Colonic mucosa (tissue), 4 donors: ENCODE measurements at regions not wholly inside any gene's neighbourhood (a gene's known extent, or its start where the extent isn't known, plus 50 kb on each side); places are given as distances from the start of the nearest gene placed in this dataset.

Experiments used
- DNase-seq: peaks from one replicate; pipeline ENCODE4 v3.0.0-alpha.2; 2020
- H3K27ac ChIP-seq: fragments of 200-600 bp; one replicate; pipeline ENCODE4 v1.8.0; 2021
- H3K27me3 ChIP-seq: fragments of 200-600 bp; one replicate; pipeline ENCODE4 v1.8.0; 2021
- H3K36me3 ChIP-seq: fragments of 200-600 bp; one replicate; pipeline ENCODE4 v1.8.0; 2021
- H3K4me1 ChIP-seq: fragments of 200-600 bp; one replicate; pipeline ENCODE4 v1.8.0; 2021; ENCODE audit warnings: mild to moderate bottlenecking
- H3K4me3 ChIP-seq: fragments of 200-600 bp; one replicate; pipeline ENCODE4 v1.8.0; 2021
- H3K9ac ChIP-seq, 2 donors: one replicate each; pipeline ENCODE4 v1.7.0; 2013; ENCODE audit warnings: control low read depth in 2 of 2, low read depth in 2 of 2, low read length in 2 of 2
- H3K9me3 ChIP-seq: fragments of 200-600 bp; one replicate; pipeline ENCODE4 v1.8.0; 2021
- CTCF ChIP-seq: fragments of 200-600 bp; IDR thresholded peaks from one replicate; pipeline ENCODE4 v1.8.0; 2022; ENCODE audit warnings: antibody characterized with exemption, mild to moderate bottlenecking
- intact Hi-C: fragments of 100-400 bp; cut with DNase I; formaldehyde crosslinking; loops from one replicate; pipeline ENCODE4 v1.14.1; 2022
- donor health status: healthy.
- donor health status: DM: no; HTN: no; CAD: no.
- donor health status: DM: no; HTN: no; CAD: no.

GRCh38 chr5:91281401-91281800, 101.7 kb downstream of the ARRDC3 start:
- TF ChIP-seq CTCF: no peak
- Histone ChIP-seq H3K9ac (peak overlapping the region in 1 of 2 donors; percentile 21), H3K36me3 (no peaks in the 10 kb centered on the region), H3K27ac (peak overlapping the region; percentile 88), H3K27me3 (no peaks in the 10 kb centered on the region), H3K9me3 (no peaks in the 10 kb centered on the region), H3K4me3 (no peak overlapping the region), H3K4me1 (no peaks in the 10 kb centered on the region)
- DNase-seq: no peak
- intact Hi-C loops: loop anchor here (2.0 kb wide), 1 partner anchor 99 kb away; no protein-coding TSS in a partner anchor

GRCh38 chr5:91280362-91281269, 102.5 kb downstream of the ARRDC3 start:
- no peaks in the 10 kb centered on the region for H3K27me3 ChIP-seq

GRCh38 chr5:91277840-91278239, 105.3 kb downstream of the ARRDC3 start:
- no peak for TF ChIP-seq CTCF
- H3K9me3 ChIP-seq: no peaks in the 10 kb centered on the region
- intact Hi-C loops: loop anchor here (10.0 kb wide), 1 partner anchor 53 kb away; no protein-coding TSS in a partner anchor
- H3K36me3 ChIP-seq: no peaks in the 10 kb centered on the region
- no peak overlapping the region for H3K27ac ChIP-seq
- H3K27me3 ChIP-seq: no peaks in the 10 kb centered on the region
- no peak overlapping the region for H3K4me3 ChIP-seq
- H3K4me1 ChIP-seq: no peaks in the 10 kb centered on the region
- no peak overlapping the region for H3K9ac ChIP-seq
- no peak for DNase-seq

More at GRCh38 chr5:91280362-91281269, 102.5 kb downstream of the ARRDC3 start:
- intact Hi-C loops: loop anchor here (2.0 kb wide), 1 partner anchor 100 kb away; no protein-coding TSS in a partner anchor
- TF ChIP-seq CTCF: no peak
- Histone ChIP-seq H3K4me1 (no peaks in the 10 kb centered on the region), H3K9ac (peak overlapping the region; percentile 66 to 88), H3K36me3 (no peaks in the 10 kb centered on the region), H3K9me3 (no peaks in the 10 kb centered on the region), H3K4me3 (peak overlapping the region; percentile 45), H3K27ac (peak overlapping the region; percentile 88)
- peak; percentile 94 for DNase-seq

GRCh38 chr5:91277093-91277626, 106.0 kb downstream of the ARRDC3 start:
- intact Hi-C loops: loop anchor here (10.0 kb wide), 1 partner anchor 52 kb away; no protein-coding TSS in a partner anchor
- Histone ChIP-seq H3K9ac (no peak overlapping the region), H3K36me3 (no peaks in the 10 kb centered on the region), H3K27me3 (no peaks in the 10 kb centered on the region), H3K9me3 (no peaks in the 10 kb centered on the region), H3K4me1 (no peaks in the 10 kb centered on the region), H3K4me3 (no peak overlapping the region), H3K27ac (no peak overlapping the region)
- TF ChIP-seq CTCF: no peak
- DNase-seq: no peak

- Histone ChIP-seq H3K9me3 (no peaks in the 10 kb centered on the region), H3K36me3 (no peaks in the 10 kb centered on the region), H3K27ac (no peak overlapping the region), H3K4me1 (no peaks in the 10 kb centered on the region), H3K27me3 (no peaks in the 10 kb centered on the region), H3K9ac (no peak overlapping the region), H3K4me3 (no peak overlapping the region)
- no peak for TF ChIP-seq CTCF
- no peak for DNase-seq
- intact Hi-C loops: loop anchor here (10.0 kb wide), 1 partner anchor 48 kb away; no protein-coding TSS in a partner anchor
Observed at GRCh38 chr5:91272858-91273257, 110.3 kb downstream of the ARRDC3 start.
